ENCODE measurements at regions not wholly inside any gene's neighbourhood (a gene's known extent, or its start where the extent isn't known, plus 50 kb on each side); places are given as distances from the start of the nearest gene placed in this dataset.

GRCh38 chr5:123871373-123871772 is 359.4 kb downstream of the CSNK1G3 start:
- no peak for DNase-seq
- ATAC-seq = no peak
- ChIA-PET CTCF (interaction anchor here (0.7 kb wide), 1 partner anchor 33 kb away, joined by 3 read pairs; no protein-coding TSS in a partner anchor), POLR2A (no interaction called here)
- H3K9me3 Mint-ChIP-seq (ENCODE audit: low read depth) = no peaks in the 10 kb centered on the region
- intact Hi-C loops (cut with DNase I, micrococcal nuclease) = no loop called here
- H3K4me1 Mint-ChIP-seq = no peaks in the 10 kb centered on the region
- no peaks in the 10 kb centered on the region for H3K27me3 Mint-ChIP-seq
- no peak overlapping the region for H3K4me3 Mint-ChIP-seq
- no peak overlapping the region for H3K27ac Mint-ChIP-seq
- no peaks in the 10 kb centered on the region for H3K36me3 Mint-ChIP-seq (ENCODE audit: low read depth)

- H3K4me3 Mint-ChIP-seq = no peak overlapping the region
- no peak for ATAC-seq
- no peaks in the 10 kb centered on the region for H3K4me1 Mint-ChIP-seq
- DNase-seq = no peak
- no peak overlapping the region for H3K27ac Mint-ChIP-seq
- no peaks in the 10 kb centered on the region for H3K9me3 Mint-ChIP-seq (ENCODE audit: low read depth)
- POLR2A ChIA-PET = no interaction called here
- H3K27me3 Mint-ChIP-seq = no peaks in the 10 kb centered on the region
- H3K36me3 Mint-ChIP-seq (ENCODE audit: low read depth) = no peaks in the 10 kb centered on the region
- CTCF ChIA-PET = interaction anchor here (0.7 to 1.0 kb wide), 2 partner anchors 16 to 171 kb away, joined by 3 read pairs; no protein-coding TSS in a partner anchor
- intact Hi-C loops (cut with DNase I, micrococcal nuclease) = no loop called here
Measured at GRCh38 chr5:123868881-123869280, 356.9 kb downstream of the CSNK1G3 start.

- DNase-seq (no peak), ATAC-seq (no peak)
- H3K36me3 Mint-ChIP-seq (ENCODE audit: low read depth) = no peaks in the 10 kb centered on the region
- no peaks in the 10 kb centered on the region for H3K4me1 Mint-ChIP-seq
- intact Hi-C loops (cut with DNase I, micrococcal nuclease) = no loop called here
- CTCF ChIA-PET = interaction anchor here (1.0 kb wide), 1 partner anchor 17 kb away, joined by 3 read pairs; no protein-coding TSS in a partner anchor
- no peak overlapping the region for H3K4me3 Mint-ChIP-seq
- POLR2A ChIA-PET = no interaction called here
- H3K9me3 Mint-ChIP-seq (ENCODE audit: low read depth) = no peaks in the 10 kb centered on the region
- H3K27ac Mint-ChIP-seq = no peak overlapping the region
- H3K27me3 Mint-ChIP-seq = no peaks in the 10 kb centered on the region
Measured at GRCh38 chr5:123868267-123868666, 356.3 kb downstream of the CSNK1G3 start.

- DNase-seq (no peak), ATAC-seq (no peak)
- H3K27ac Mint-ChIP-seq = no peak overlapping the region
- no peaks in the 10 kb centered on the region for H3K4me1 Mint-ChIP-seq
- no peak overlapping the region for H3K4me3 Mint-ChIP-seq
- intact Hi-C loops (cut with DNase I, micrococcal nuclease) = no loop called here
- H3K27me3 Mint-ChIP-seq = no peaks in the 10 kb centered on the region
- H3K9me3 Mint-ChIP-seq (ENCODE audit: low read depth) = no peaks in the 10 kb centered on the region
- ChIA-PET POLR2A (no interaction called here), CTCF (no interaction called here)
- no peaks in the 10 kb centered on the region for H3K36me3 Mint-ChIP-seq (ENCODE audit: low read depth)
Measured at GRCh38 chr5:123865641-123866040, 353.7 kb downstream of the CSNK1G3 start.

- no peak overlapping the region for H3K4me3 Mint-ChIP-seq
- H3K27me3 Mint-ChIP-seq = no peaks in the 10 kb centered on the region
- H3K4me1 Mint-ChIP-seq = no peaks in the 10 kb centered on the region
- ATAC-seq (no peak), DNase-seq (no peak)
- ChIA-PET POLR2A (no interaction called here), CTCF (no interaction called here)
- H3K36me3 Mint-ChIP-seq (ENCODE audit: low read depth) = no peaks in the 10 kb centered on the region
- no peak overlapping the region for H3K27ac Mint-ChIP-seq
- intact Hi-C loops (cut with DNase I, micrococcal nuclease) = no loop called here
- H3K9me3 Mint-ChIP-seq (ENCODE audit: low read depth) = no peaks in the 10 kb centered on the region
Measured at GRCh38 chr5:123864578-123864977, 352.6 kb downstream of the CSNK1G3 start.

- Mint-ChIP-seq H3K27me3 (no peaks in the 10 kb centered on the region), H3K36me3 (ENCODE audit: low read depth) (no peaks in the 10 kb centered on the region), H3K9me3 (ENCODE audit: low read depth) (no peaks in the 10 kb centered on the region), H3K4me1 (no peaks in the 10 kb centered on the region), H3K4me3 (no peak overlapping the region), H3K27ac (no peak overlapping the region)
- no peak for DNase-seq
- ChIA-PET CTCF (no interaction called here), POLR2A (no interaction called here)
- intact Hi-C loops (cut with DNase I, micrococcal nuclease) = no loop called here
- no peak for ATAC-seq
Measured at GRCh38 chr5:123858938-123859337, 347.0 kb downstream of the CSNK1G3 start.

- Mint-ChIP-seq H3K27ac (no peak overlapping the region), H3K4me3 (no peak overlapping the region), H3K9me3 (ENCODE audit: low read depth) (peaks cover 3% of the 10 kb centered on the region), H3K27me3 (no peaks in the 10 kb centered on the region), H3K4me1 (no peaks in the 10 kb centered on the region), H3K36me3 (ENCODE audit: low read depth) (no peaks in the 10 kb centered on the region)
- intact Hi-C loops (cut with DNase I, micrococcal nuclease) = no loop called here
- CTCF ChIA-PET = no interaction called here
- no peak for DNase-seq
- POLR2A ChIA-PET = no interaction called here
- no peak for ATAC-seq
Measured at GRCh38 chr5:123856766-123857165, 344.8 kb downstream of the CSNK1G3 start.

GRCh38 chr5:123855609-123856008 is 343.6 kb downstream of the CSNK1G3 start:
- Mint-ChIP-seq H3K4me1 (no peaks in the 10 kb centered on the region), H3K36me3 (ENCODE audit: low read depth) (no peaks in the 10 kb centered on the region), H3K4me3 (no peak overlapping the region), H3K27ac (no peak overlapping the region), H3K9me3 (ENCODE audit: low read depth) (peaks cover 4% of the 10 kb centered on the region), H3K27me3 (no peaks in the 10 kb centered on the region)
- ChIA-PET CTCF (no interaction called here), POLR2A (no interaction called here)
- intact Hi-C loops (cut with DNase I, micrococcal nuclease) = no loop called here
- DNase-seq = no peak
- ATAC-seq = no peak

- Mint-ChIP-seq H3K4me3 (no peak overlapping the region), H3K9me3 (ENCODE audit: low read depth) (no peaks in the 10 kb centered on the region), H3K4me1 (no peaks in the 10 kb centered on the region), H3K27ac (no peak overlapping the region), H3K27me3 (no peaks in the 10 kb centered on the region), H3K36me3 (ENCODE audit: low read depth) (no peaks in the 10 kb centered on the region)
- DNase-seq (no peak), ATAC-seq (no peak)
- ChIA-PET POLR2A (no interaction called here), CTCF (no interaction called here)
- intact Hi-C loops (cut with DNase I, micrococcal nuclease) = no loop called here
Measured at GRCh38 chr5:123845356-123846100, 333.6 kb downstream of the CSNK1G3 start.

- Mint-ChIP-seq H3K27me3 (no peaks in the 10 kb centered on the region), H3K9me3 (ENCODE audit: low read depth) (no peaks in the 10 kb centered on the region), H3K36me3 (ENCODE audit: low read depth) (no peaks in the 10 kb centered on the region), H3K27ac (no peak overlapping the region), H3K4me1 (no peaks in the 10 kb centered on the region), H3K4me3 (no peak overlapping the region)
- CTCF ChIA-PET = no interaction called here
- intact Hi-C loops (cut with DNase I, micrococcal nuclease) = no loop called here
- DNase-seq (no peak), ATAC-seq (no peak)
- POLR2A ChIA-PET = no interaction called here
Measured at GRCh38 chr5:123844873-123845272, 332.9 kb downstream of the CSNK1G3 start.

- H3K4me3 Mint-ChIP-seq = no peak overlapping the region
- POLR2A ChIA-PET = no interaction called here
- H3K9me3 Mint-ChIP-seq (ENCODE audit: low read depth) = peaks cover 4% of the 10 kb centered on the region
- intact Hi-C loops (cut with DNase I, micrococcal nuclease) = no loop called here
- ATAC-seq (no peak), DNase-seq (no peak)
- H3K27ac Mint-ChIP-seq = no peak overlapping the region
- CTCF ChIA-PET = no interaction called here
- H3K27me3 Mint-ChIP-seq = no peaks in the 10 kb centered on the region
- no peaks in the 10 kb centered on the region for H3K4me1 Mint-ChIP-seq
- H3K36me3 Mint-ChIP-seq (ENCODE audit: low read depth) = no peaks in the 10 kb centered on the region
Measured at GRCh38 chr5:123835421-123835820, 323.4 kb downstream of the CSNK1G3 start.

GRCh38 chr5:123830575-123830974 is 318.6 kb downstream of the CSNK1G3 start:
- H3K4me3 Mint-ChIP-seq = no peak overlapping the region
- ChIA-PET CTCF (interaction anchor here (0.6 kb wide), 1 partner anchor 11 kb away, joined by 3 read pairs; no protein-coding TSS in a partner anchor), POLR2A (no interaction called here)
- H3K36me3 Mint-ChIP-seq (ENCODE audit: low read depth) = no peaks in the 10 kb centered on the region
- DNase-seq (no peak), ATAC-seq (no peak)
- no peak overlapping the region for H3K27ac Mint-ChIP-seq
- no peaks in the 10 kb centered on the region for H3K9me3 Mint-ChIP-seq (ENCODE audit: low read depth)
- no peaks in the 10 kb centered on the region for H3K4me1 Mint-ChIP-seq
- intact Hi-C loops (cut with DNase I, micrococcal nuclease) = no loop called here
- no peaks in the 10 kb centered on the region for H3K27me3 Mint-ChIP-seq

GRCh38 chr5:123827811-123828210 is 315.8 kb downstream of the CSNK1G3 start:
- H3K4me3 Mint-ChIP-seq = no peak overlapping the region
- H3K36me3 Mint-ChIP-seq (ENCODE audit: low read depth) = no peaks in the 10 kb centered on the region
- ChIA-PET CTCF (no interaction called here), POLR2A (no interaction called here)
- ATAC-seq (no peak), DNase-seq (no peak)
- H3K27me3 Mint-ChIP-seq = no peaks in the 10 kb centered on the region
- intact Hi-C loops (cut with DNase I, micrococcal nuclease) = no loop called here
- no peaks in the 10 kb centered on the region for H3K9me3 Mint-ChIP-seq (ENCODE audit: low read depth)
- H3K4me1 Mint-ChIP-seq = no peaks in the 10 kb centered on the region
- H3K27ac Mint-ChIP-seq = no peak overlapping the region

All from activated CD4-positive, alpha-beta T cell treated with anti-CD3 and anti-CD28 coated beads for 36 hours (primary cell).